ENCODE measurements at regions not wholly inside any gene's neighbourhood (a gene's known extent, or its start where the extent isn't known, plus 50 kb on each side); places are given as distances from the start of the nearest gene placed in this dataset.
A peak's percentile ranks its signal among the peaks of the same experiment; 100 is the strongest.
"Not testable (repeated sequence)": the region's sequence is repeated elsewhere in the genome, so short reads cannot be mapped to it uniquely, and the experiment has no call there.

- no peak for DNase-seq (ENCODE audit: low read depth, low spot score)
Observed at GRCh38 chr10:81104494-81104893, 566.8 kb downstream of the SH2D4B start.

DNA sequence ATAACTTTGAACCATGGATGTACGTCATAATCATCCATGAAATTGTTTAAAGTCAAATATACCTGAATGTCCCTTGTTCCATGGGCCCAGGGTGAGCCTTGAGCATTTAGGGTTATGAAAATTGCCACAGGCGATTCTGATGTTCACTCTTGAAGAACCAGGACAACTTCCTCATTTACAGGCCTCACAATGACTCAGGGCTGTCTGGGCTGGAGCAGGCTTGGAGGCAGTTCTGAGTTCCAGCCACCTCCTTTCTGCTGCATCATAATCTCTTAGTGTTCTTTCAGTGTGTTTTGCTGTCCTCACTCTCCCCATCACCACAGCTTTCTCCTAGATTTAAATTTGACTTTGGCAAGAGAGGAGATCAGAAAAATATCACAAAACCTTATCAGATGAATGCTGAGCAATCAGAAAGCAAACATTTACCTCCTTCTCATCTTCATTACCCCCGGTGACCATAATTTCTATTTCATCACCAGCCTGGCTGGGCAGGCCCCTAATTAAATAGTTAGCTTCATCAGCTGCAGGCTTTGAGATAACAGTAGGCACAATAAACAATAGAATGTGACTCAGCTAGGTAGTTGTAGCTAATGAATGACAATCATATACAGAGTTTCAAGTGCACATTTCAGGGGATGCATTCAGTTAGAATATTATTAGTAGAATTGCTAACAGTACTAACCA lies 571.0 kb downstream of the SH2D4B start:
- DNase-seq (ENCODE audit: low read depth, low spot score): no peak

- no peak for DNase-seq (ENCODE audit: low read depth, low spot score)
Observed at GRCh38 chr10:81109200-81109752, 571.6 kb downstream of the SH2D4B start.

- no peak for DNase-seq (ENCODE audit: low read depth, low spot score)
Observed at GRCh38 chr10:81116201-81116600, 578.5 kb downstream of the SH2D4B start.

DNA sequence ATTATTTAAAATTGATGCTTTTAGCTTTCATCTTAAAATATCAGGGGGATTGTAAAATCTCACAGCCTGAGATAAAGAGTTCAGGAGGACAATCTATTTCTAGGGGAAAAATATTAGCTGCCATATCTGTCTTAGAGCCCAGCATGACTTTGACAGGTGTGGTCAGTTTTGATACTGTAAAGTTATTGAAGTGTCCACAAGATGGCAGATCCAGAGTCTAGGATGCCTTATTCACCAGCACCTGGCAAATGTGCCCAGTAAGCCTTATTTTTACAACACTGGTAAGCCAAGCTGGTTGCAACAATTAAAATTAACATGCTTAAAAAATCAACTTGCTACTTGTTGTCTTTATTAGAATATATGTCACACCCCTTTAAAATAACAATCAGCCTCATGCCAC lies 579.3 kb downstream of the SH2D4B start:
- DNase-seq (ENCODE audit: low read depth, low spot score): no peak

GRCh38 chr10:81127931-81128330 lies 590.2 kb downstream of the SH2D4B start:
- no peak for DNase-seq (ENCODE audit: low read depth, low spot score)

DNA sequence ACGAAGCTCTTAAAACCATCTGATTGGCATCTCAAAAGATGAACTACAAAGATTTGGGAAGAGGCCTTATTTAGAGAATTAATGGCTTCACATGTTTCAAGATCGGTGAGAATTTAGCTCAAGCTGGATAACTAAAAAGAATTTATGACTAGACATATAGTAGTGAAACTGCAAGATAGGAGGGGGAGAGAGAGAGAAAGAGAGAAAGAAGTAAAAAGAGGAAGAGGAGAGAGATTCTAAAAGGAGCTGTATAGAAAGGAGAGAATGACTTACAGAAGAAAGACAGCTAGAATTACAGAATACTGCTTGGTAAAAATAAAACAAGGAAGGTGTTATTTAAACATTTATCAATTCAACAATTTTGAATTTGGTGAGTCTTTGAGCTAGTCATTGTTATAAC lies 592.3 kb downstream of the SH2D4B start:
- no peak for DNase-seq (ENCODE audit: low read depth, low spot score)

DNA sequence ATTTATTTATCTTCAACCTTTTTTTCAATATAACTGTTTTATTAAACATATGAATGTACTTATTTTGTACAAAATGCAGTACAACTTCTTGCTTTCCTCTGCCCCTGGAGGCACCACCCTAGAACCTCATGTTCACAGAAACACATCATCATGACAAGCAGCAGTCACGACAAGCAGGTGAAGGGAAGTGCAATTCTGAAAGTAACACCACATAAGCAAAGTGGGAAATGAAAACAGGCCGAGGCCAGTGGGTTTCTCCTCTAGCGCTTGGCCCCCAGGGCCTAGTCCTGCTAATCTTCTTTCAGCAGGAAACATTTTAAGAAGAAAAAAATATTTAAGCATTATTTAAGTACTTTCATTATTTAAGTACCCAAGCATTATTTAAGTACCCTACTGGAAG lies 598.1 kb downstream of the SH2D4B start:
- DNase-seq (ENCODE audit: low read depth, low spot score): no peak

DNA sequence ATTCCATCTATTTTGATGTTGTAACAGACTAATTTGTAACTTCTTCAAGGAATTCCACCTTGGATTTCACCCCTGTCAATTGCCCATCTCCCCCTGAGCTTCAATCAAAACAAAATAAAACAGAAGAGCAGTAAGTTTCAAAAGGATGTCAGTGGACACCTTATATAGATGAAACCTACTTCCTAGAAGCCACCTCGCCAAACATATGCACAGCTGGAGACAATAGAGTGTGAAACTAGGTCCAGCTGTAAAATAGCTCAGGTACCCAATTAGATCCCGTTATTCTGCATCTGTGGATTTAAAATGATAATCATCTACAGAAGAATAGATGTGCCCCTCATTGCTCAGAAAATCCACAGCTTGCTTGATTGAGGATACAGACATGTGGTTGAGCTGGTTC lies 598.6 kb downstream of the SH2D4B start:
- no peak for DNase-seq (ENCODE audit: low read depth, low spot score)

GRCh38 chr10:81145975-81146374 lies 608.3 kb downstream of the SH2D4B start:
- no peak for DNase-seq (ENCODE audit: low read depth, low spot score)

DNA sequence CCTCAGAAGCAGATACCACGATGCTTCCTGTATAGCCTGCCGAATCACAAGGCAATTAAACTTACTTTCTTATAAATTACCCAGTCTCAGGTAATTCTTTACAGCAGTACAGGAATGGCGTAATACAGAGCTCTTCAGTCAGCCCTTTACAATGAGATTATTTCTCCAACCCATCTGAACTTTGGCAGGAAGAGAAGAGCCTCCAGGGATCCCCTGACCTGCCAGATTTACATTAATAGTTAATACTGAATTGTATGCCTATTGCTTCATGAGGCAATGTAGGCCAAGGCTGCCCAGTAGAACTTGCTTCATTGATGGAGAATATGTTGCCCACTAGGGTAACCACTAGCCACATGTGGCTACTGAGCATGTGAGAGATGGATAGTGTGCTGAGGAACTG lies 608.7 kb downstream of the SH2D4B start:
- no peak for DNase-seq (ENCODE audit: low read depth, low spot score)

DNA sequence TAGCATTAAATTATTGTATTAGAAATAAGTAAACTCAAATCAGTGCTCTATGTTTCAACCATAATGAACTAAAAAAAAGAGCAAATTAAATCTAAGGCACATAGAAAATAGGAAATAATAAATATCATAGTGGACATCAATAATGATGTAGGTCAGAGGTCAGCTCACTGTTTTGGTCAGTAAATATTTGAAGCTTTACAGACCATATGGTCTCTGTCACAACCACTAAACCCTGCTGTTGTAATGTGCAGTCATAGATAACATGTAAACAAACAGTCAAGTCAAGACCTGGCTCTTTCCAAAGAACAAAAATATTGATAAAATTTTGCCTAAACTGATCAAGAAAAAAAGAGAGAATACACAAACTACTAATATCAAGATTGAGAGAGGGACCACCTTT lies 615.0 kb downstream of the SH2D4B start:
- no peak for DNase-seq (ENCODE audit: low read depth, low spot score)

- no peak for DNase-seq (ENCODE audit: low read depth, low spot score)
Observed at GRCh38 chr10:81157681-81158080, 620.0 kb downstream of the SH2D4B start.

GRCh38 chr10:81177651-81178244 lies 640.0 kb downstream of the SH2D4B start:
- no peak for DNase-seq (ENCODE audit: low read depth, low spot score)

GRCh38 chr10:81179324-81179723 lies 641.6 kb downstream of the SH2D4B start:
- DNase-seq (ENCODE audit: low read depth, low spot score): no peak

DNA sequence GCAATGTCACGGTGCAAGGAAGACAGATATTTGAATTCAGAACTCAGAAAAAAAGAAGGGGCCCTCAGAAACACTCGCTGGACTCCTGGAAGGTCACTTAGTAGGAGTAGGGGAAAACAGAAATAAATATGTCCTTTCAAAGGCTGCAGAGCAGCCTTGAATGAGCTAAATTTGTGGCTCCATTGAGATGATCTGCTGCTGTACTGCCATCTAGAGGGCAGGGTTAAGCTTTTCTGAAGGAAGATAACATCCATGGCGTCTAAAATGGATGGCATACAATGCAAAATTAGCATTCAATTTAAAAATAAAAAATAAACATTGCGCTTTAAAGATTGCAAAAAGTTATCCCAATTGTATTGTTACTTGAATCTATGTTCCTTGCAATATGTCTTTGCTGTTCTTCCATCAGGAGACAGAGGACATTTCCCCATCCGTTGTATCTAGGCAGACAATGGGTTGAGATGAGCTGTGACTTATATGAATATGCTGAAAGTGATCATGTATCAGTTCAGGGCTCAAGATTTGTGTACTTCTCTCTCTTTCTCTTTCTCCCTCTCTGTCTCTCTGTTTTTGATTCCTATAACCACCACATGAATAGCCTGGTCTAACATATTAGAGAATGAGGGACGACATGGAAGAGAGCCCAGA lies 642.2 kb downstream of the SH2D4B start:
- peak; percentile 9 for DNase-seq (ENCODE audit: low read depth, low spot score)

- no peak for DNase-seq (ENCODE audit: low read depth, low spot score)
Observed at GRCh38 chr10:81182296-81182695, 644.6 kb downstream of the SH2D4B start.

DNA sequence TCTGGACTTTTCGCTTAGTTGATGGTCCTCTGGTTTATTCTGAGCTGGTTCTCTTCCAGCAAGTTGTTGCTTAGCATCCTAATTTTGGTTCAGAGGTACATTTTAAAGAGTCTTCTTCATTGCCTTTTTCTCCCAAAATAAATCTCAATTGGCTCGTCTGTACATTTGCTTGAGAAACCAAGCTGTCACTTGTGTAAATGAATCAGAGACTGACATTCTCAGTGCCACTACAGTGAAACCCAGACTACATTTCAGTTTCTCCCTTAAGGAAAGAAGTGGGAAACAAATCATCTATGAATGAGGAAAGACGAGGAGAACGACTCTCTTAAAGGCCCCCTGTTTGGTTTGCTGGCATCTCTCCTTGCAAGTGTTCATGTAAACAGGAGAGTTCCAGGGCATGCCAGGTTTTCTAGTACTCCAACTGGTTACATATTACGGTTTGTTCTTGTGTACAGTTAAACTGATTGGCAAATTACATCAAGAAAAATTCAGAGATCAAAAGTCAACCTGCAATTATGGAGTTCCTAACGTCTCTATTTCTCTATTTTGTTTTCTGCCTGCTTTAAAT lies 654.6 kb downstream of the SH2D4B start:
- no peak for DNase-seq (ENCODE audit: low read depth, low spot score)

DNA sequence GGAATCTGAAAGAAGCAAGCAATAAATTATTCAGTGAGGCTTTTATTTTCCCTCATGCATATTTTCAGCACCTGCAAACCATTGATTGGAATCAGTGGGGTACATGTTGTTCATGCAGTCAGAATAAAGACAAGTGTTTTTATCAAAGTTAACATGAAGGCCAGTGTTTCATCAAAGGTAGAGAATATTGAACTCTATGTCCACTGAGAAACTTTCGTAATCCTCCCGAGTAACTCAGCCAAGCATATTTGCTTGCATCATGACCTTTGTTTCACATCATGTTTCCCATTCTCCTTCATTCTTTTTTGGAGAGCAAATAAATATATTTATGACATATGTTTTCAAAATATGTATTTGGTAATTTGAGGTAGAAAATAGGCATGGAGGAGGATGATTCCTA lies 663.1 kb downstream of the SH2D4B start:
- no peak for DNase-seq (ENCODE audit: low read depth, low spot score)

- not testable (repeated sequence) for DNase-seq (ENCODE audit: low read depth, low spot score)
Observed at GRCh38 chr10:81207359-81207758, 667.6 kb upstream of the NRG3 start.

DNA sequence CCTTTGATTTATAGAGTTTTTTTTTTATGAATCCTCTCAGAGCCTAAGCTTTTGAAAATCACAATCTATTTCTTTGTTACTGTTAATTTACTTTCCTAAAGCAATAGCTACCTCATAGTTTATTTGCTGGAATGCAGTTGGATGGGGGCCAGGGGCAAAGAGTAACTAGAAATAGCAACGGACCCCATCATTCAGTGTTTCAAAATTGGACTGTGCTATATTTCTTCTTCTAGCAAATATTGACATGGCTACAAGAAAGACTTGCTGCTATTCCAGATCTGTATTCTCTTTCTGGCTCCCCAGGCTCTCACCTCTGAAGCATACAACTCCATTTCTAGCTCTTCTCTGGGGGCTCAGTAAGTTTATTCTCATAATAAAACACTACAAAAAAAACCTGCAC lies 661.6 kb upstream of the NRG3 start:
- no peak for DNase-seq (ENCODE audit: low read depth, low spot score)

- DNase-seq (ENCODE audit: low read depth, low spot score): no peak
Observed at GRCh38 chr10:81215498-81215897, 659.5 kb upstream of the NRG3 start.

DNA sequence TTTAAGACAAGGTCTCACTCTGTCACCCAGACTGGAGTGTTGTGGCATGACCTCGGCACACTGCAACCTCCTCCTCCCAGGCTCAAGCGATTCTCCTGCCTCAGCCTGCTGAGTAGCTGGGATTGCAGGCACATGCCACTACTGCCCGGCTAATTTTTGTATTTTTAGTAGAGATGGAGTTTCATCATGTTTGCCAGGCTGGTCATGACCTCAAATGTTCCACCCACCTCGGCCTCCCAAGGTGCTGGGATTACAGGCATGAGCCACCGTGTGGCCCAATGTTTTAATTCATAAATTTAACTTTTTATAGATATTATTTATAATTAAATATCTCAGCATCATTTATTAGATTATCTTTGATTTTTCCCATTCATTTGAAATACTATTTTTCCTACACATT lies 658.0 kb upstream of the NRG3 start:
- no peak for DNase-seq (ENCODE audit: low read depth, low spot score)
